Neural cell (in vitro differentiated cells): ENCODE measurements at regions not wholly inside any gene's neighbourhood (a gene's known extent, or its start where the extent isn't known, plus 50 kb on each side); places are given as distances from the start of the nearest gene placed in this dataset.

ENCODE experiments used
- CTCF ChIP-seq: fragments of 450-650 bp; IDR thresholded peaks from 2 replicates; pipeline ENCODE4 v1.5.1; 2014; ENCODE audit warnings: antibody characterized with exemption, mild to moderate bottlenecking, moderate library complexity; ENCODE audit not compliant: poor library complexity, severe bottlenecking
- EP300 ChIP-seq: fragments of 450-650 bp; conservative IDR thresholded peaks from 2 replicates; pipeline ENCODE4 v1.6.1; 2014; ENCODE audit warnings: antibody characterized with exemption, mild to moderate bottlenecking, moderate library complexity; ENCODE audit not compliant: poor library complexity, severe bottlenecking
- EZH2 ChIP-seq: fragments of 200-600, 300-800 bp; shearing (Covaris generic), sonication (generic); IDR thresholded peaks from 2 replicates; pipeline ENCODE4 v1.6.1; 2014; ENCODE audit warnings: antibody characterized with exemption, low read length, borderline replicate concordance, mild to moderate bottlenecking; ENCODE audit not compliant: insufficient read depth, poor library complexity, severe bottlenecking
- MXI1 ChIP-seq: fragments of 450-650 bp; conservative IDR thresholded peaks from 2 replicates; pipeline ENCODE4 v1.6.1; 2014; ENCODE audit warnings: antibody characterized with exemption, mild to moderate bottlenecking; ENCODE audit not compliant: poor library complexity, severe bottlenecking
- POLR2AphosphoS5 ChIP-seq: IDR thresholded peaks from 2 replicates; pipeline ENCODE4 v1.6.1; 2012
- RAD21 ChIP-seq: fragments of 450-650 bp; conservative IDR thresholded peaks from 2 replicates; pipeline ENCODE4 v1.6.1; 2014; ENCODE audit warnings: antibody characterized with exemption, mild to moderate bottlenecking, moderate library complexity
- REST ChIP-seq: IDR thresholded peaks from 2 replicates; pipeline ENCODE4 v1.6.1; 2012; ENCODE audit warnings: borderline replicate concordance
- SMC3 ChIP-seq: fragments of 450-650 bp; conservative IDR thresholded peaks from 2 replicates; pipeline ENCODE4 v1.6.1; 2014; ENCODE audit warnings: antibody characterized with exemption, mild to moderate bottlenecking, moderate library complexity; ENCODE audit not compliant: poor library complexity
- TAF1 ChIP-seq: IDR thresholded peaks from 2 replicates; pipeline ENCODE4 v1.6.1; 2012; ENCODE audit warnings: low read depth

- no peak for TF ChIP-seq CTCF
- no peak for TF ChIP-seq RAD21
- TF ChIP-seq TAF1: no peak
- no peak for TF ChIP-seq EZH2
- no peak for TF ChIP-seq EP300
- no peak for TF ChIP-seq MXI1
- TF ChIP-seq POLR2AphosphoS5: no peak
- no peak for TF ChIP-seq REST
- TF ChIP-seq SMC3: no peak
These were observed 979.1 kb downstream of the MCTP2 start for GRCh38 chr15:95210436-95210981.
